ENCODE measurements at regions not wholly inside any gene's neighbourhood (a gene's known extent, or its start where the extent isn't known, plus 50 kb on each side); places are given as distances from the start of the nearest gene placed in this dataset.
"Not testable (repeated sequence)": the region's sequence is repeated elsewhere in the genome, so short reads cannot be mapped to it uniquely, and the experiment has no call there.

DNA sequence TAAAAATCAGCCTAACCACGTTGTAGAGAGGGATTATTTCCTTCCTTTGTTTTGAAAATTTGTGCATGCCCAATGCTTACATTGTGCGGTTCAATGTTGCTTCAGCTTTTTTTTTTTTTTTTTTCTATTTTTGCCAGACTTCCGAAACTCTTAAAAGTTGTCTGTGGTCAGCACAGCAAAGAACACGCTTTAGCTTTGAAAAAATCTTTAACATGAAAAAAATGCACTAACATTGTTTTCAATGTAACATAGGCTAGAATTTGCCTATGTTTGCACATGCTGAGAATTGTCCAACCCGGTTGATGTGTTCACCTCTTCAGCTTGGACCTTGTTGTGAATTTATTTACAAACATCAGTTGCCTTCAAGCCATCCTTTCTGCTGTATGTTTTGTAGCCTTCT, 5280.9 kb upstream of the TPTE start:
- H3K4me3 ChIP-seq (ENCODE audit: extremely low read depth in 1 of 4, insufficient read depth in 2 of 4, low read depth in 3 of 4, low read length in 4 of 4); H3K14ac ChIP-seq (ENCODE audit: insufficient read length); DNase-seq (ENCODE audit: low read depth in 1 of 2, low spot score in 2 of 2); FAIRE-seq; H2BK12ac ChIP-seq (ENCODE audit: low read depth, low read length); H2BK20ac ChIP-seq (ENCODE audit: low read length); H4K20me1 ChIP-seq (replicated peaks in 1 of 2; ENCODE audit: control insufficient read depth in 1 of 2, insufficient read depth in 2 of 2, low read length in 2 of 2); H3K27ac ChIP-seq (ENCODE audit: low read depth, low read length); H2BK15ac ChIP-seq (ENCODE audit: low read length); H3K23me2 ChIP-seq (ENCODE audit: low read depth, low read length); H2AFZ ChIP-seq (ENCODE audit: low read length); H3K36me3 ChIP-seq (ENCODE audit: control insufficient read depth in 2 of 4, insufficient read depth in 4 of 4, low read length in 3 of 4); H2AK5ac ChIP-seq (ENCODE audit: low read depth, low read length); H3K4me2 ChIP-seq (ENCODE audit: insufficient read depth in 1 of 2, low read depth in 2 of 2, low read length in 2 of 2); POLR2A ChIA-PET (ENCODE audit: partially characterized antibody); H4K8ac ChIP-seq (ENCODE audit: extremely low read depth, insufficient read depth, low read length); H3K4me1 ChIP-seq (replicated peaks in 1 of 4; ENCODE audit: control insufficient read depth in 3 of 4, insufficient read depth in 4 of 4, low read length in 3 of 4); H3K79me1 ChIP-seq (ENCODE audit: low read depth, low read length); H3K9ac ChIP-seq (replicated peaks in 1 of 4; ENCODE audit: extremely low read depth in 1 of 4, low read depth in 3 of 4, low read length in 3 of 4); H3K27me3 ChIP-seq (replicated peaks in 1 of 4; ENCODE audit: control insufficient read depth in 3 of 4, extremely low read depth in 1 of 4, insufficient read depth in 3 of 4, low read length in 3 of 4); H3K23ac ChIP-seq (ENCODE audit: insufficient read length); H3K79me2 ChIP-seq (ENCODE audit: control insufficient read depth in 1 of 2, insufficient read depth in 2 of 2, low read length in 2 of 2); H3K18ac ChIP-seq (ENCODE audit: extremely low read depth, low read length); CTCF ChIA-PET (ENCODE audit: partially characterized antibody); H2BK5ac ChIP-seq (ENCODE audit: low read depth, low read length); H4K5ac ChIP-seq (ENCODE audit: insufficient read length, low read depth, low read length); H3K56ac ChIP-seq (replicated peaks; ENCODE audit: insufficient read length, low read depth, low read length); H4K91ac ChIP-seq (replicated peaks; ENCODE audit: insufficient read length, low read length); H3K4ac ChIP-seq (replicated peaks; ENCODE audit: insufficient read length, low read depth, low read length); H2BK120ac ChIP-seq (replicated peaks; ENCODE audit: low read depth, low read length): not testable (repeated sequence)
- WGBS, 2 experiments (ENCODE audit: extremely low coverage in 1 of 2, insufficient coverage in 1 of 2, insufficient read length in 1 of 2, insufficient replicate concordance in 2 of 2, low coverage in 1 of 2, low lambda C conversion rate in 2 of 2, missing lambda C conversion rate in 1 of 2), result 52% methylated on average over 5 of the region's 5 CpGs; no CpG with 5 or more reads in 1 of the 2 experiments
- H3K9me3 ChIP-seq (ENCODE audit: insufficient read depth in 2 of 2, low read depth in 1 of 2, low read length in 1 of 2), result peaks cover 44 to 57% of the 10 kb centered on the region in 2 experiments

DNA sequence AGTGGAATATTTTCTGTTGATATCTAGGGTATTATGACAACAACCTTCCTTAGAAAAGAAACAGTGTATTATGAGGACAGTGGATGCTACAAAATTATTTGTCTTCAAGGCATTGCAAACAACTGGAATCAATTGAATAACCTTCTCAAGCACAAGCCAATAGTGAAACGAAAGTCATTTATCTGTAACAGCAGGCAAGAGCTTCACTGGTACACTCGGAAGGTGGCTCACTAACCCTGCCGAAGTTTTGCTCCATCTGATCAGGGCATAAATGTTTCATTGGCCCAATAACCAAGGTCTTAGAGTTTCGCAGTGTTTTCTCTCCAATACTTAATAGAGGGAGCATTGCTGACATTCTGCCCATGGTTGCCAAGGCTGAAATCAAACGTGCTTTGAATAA, 5278.7 kb upstream of the TPTE start:
- H3K4ac ChIP-seq (replicated peaks; ENCODE audit: insufficient read length, low read depth, low read length); DNase-seq (ENCODE audit: low read depth in 1 of 2, low spot score in 2 of 2); H3K23me2 ChIP-seq (ENCODE audit: low read depth, low read length); H4K91ac ChIP-seq (replicated peaks; ENCODE audit: insufficient read length, low read length); H2AFZ ChIP-seq (ENCODE audit: low read length); H4K20me1 ChIP-seq (replicated peaks in 1 of 2; ENCODE audit: control insufficient read depth in 1 of 2, insufficient read depth in 2 of 2, low read length in 2 of 2); POLR2A ChIA-PET (ENCODE audit: partially characterized antibody); CTCF ChIA-PET (ENCODE audit: partially characterized antibody); H3K79me2 ChIP-seq (ENCODE audit: control insufficient read depth in 1 of 2, insufficient read depth in 2 of 2, low read length in 2 of 2); H2BK5ac ChIP-seq (ENCODE audit: low read depth, low read length); H3K23ac ChIP-seq (ENCODE audit: insufficient read length); H3K36me3 ChIP-seq (ENCODE audit: control insufficient read depth in 2 of 4, insufficient read depth in 4 of 4, low read length in 3 of 4); H3K4me2 ChIP-seq (ENCODE audit: insufficient read depth in 1 of 2, low read depth in 2 of 2, low read length in 2 of 2); H3K9ac ChIP-seq (replicated peaks in 1 of 4; ENCODE audit: extremely low read depth in 1 of 4, low read depth in 3 of 4, low read length in 3 of 4); FAIRE-seq; H3K4me1 ChIP-seq (replicated peaks in 1 of 4; ENCODE audit: control insufficient read depth in 3 of 4, insufficient read depth in 4 of 4, low read length in 3 of 4); H3K4me3 ChIP-seq (ENCODE audit: extremely low read depth in 1 of 4, insufficient read depth in 2 of 4, low read depth in 3 of 4, low read length in 4 of 4); H4K5ac ChIP-seq (ENCODE audit: insufficient read length, low read depth, low read length); H2AK5ac ChIP-seq (ENCODE audit: low read depth, low read length); H3K56ac ChIP-seq (replicated peaks; ENCODE audit: insufficient read length, low read depth, low read length); H3K18ac ChIP-seq (ENCODE audit: extremely low read depth, low read length); H4K8ac ChIP-seq (ENCODE audit: extremely low read depth, insufficient read depth, low read length); H3K27me3 ChIP-seq (replicated peaks in 1 of 4; ENCODE audit: control insufficient read depth in 3 of 4, extremely low read depth in 1 of 4, insufficient read depth in 3 of 4, low read length in 3 of 4); H2BK20ac ChIP-seq (ENCODE audit: low read length); H3K14ac ChIP-seq (ENCODE audit: insufficient read length); H2BK120ac ChIP-seq (replicated peaks; ENCODE audit: low read depth, low read length); H2BK15ac ChIP-seq (ENCODE audit: low read length); H3K79me1 ChIP-seq (ENCODE audit: low read depth, low read length); H3K27ac ChIP-seq (ENCODE audit: low read depth, low read length); H2BK12ac ChIP-seq (ENCODE audit: low read depth, low read length): not testable (repeated sequence)
- H3K9me3 ChIP-seq (ENCODE audit: insufficient read depth in 2 of 2, low read depth in 1 of 2, low read length in 1 of 2), result peaks cover 41 to 53% of the 10 kb centered on the region in 2 experiments
- 66% methylated on average over 5 of the region's 5 CpGs; no CpG with 5 or more reads in 1 of the 2 experiments for WGBS, 2 experiments (ENCODE audit: extremely low coverage in 1 of 2, insufficient coverage in 1 of 2, insufficient read length in 1 of 2, insufficient replicate concordance in 2 of 2, low coverage in 1 of 2, low lambda C conversion rate in 2 of 2, missing lambda C conversion rate in 1 of 2)

All from H1 (cell line).